ENCODE measurements at regions not wholly inside any gene's neighbourhood (a gene's known extent, or its start where the extent isn't known, plus 50 kb on each side); places are given as distances from the start of the nearest gene placed in this dataset.

- H3K4me3 ChIP-seq: no peak overlapping the region
- no peaks in the 10 kb centered on the region for H3K27me3 ChIP-seq
- H3K9me3 ChIP-seq (ENCODE audit: low read depth): no peaks in the 10 kb centered on the region
- no peak overlapping the region for H3K27ac ChIP-seq
- no peak for DNase-seq (ENCODE audit: low read depth in 1 of 2, low spot score in 1 of 2)
- H3K36me3 ChIP-seq: no peaks in the 10 kb centered on the region
- TF ChIP-seq CTCF (IDR thresholded peaks at IDR 0.05; ENCODE audit: low read depth, low read length): no peak
- no peaks in the 10 kb centered on the region for H3K4me1 ChIP-seq (ENCODE audit: low read depth)
Measured at GRCh38 chr4:33881176-33881575, 2363.1 kb downstream of the ARAP2 start.

GRCh38 chr4:33882246-33882990, 2361.9 kb downstream of the ARAP2 start:
- no peaks in the 10 kb centered on the region for H3K36me3 ChIP-seq
- TF ChIP-seq CTCF (IDR thresholded peaks at IDR 0.05; ENCODE audit: low read depth, low read length): no peak
- no peaks in the 10 kb centered on the region for H3K9me3 ChIP-seq (ENCODE audit: low read depth)
- H3K27me3 ChIP-seq: no peaks in the 10 kb centered on the region
- no peak overlapping the region for H3K4me3 ChIP-seq
- peak in 1 of 2 donors; percentile 34 for DNase-seq (ENCODE audit: low read depth in 1 of 2, low spot score in 1 of 2)
- H3K27ac ChIP-seq: no peak overlapping the region
- no peaks in the 10 kb centered on the region for H3K4me1 ChIP-seq (ENCODE audit: low read depth)

- peak in 1 of 2 donors; percentile 17 for DNase-seq (ENCODE audit: low read depth in 1 of 2, low spot score in 1 of 2)
- TF ChIP-seq CTCF (IDR thresholded peaks at IDR 0.05; ENCODE audit: low read depth, low read length): no peak
Measured at GRCh38 chr4:33883111-33883510, 2361.2 kb downstream of the ARAP2 start.

DNA sequence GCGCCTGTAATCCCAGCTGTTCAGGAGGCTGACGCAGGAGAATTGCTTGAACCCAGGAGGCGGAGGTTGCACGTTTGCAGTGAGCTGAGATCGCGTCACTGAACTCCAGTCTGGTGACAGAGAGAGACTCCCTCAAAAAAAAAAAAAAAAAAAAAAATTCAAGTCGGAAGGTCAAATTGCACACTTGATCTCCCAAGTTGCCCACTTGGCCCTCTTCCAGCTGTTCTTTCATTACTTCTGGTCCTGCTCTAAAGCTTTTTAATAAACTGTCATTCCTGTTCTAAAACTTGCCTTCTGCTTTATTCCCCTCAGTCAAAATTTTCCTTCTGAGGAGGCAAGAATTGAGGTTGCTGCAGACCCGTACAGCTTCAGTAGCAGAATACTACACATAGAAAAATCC, 2358.0 kb downstream of the ARAP2 start:
- no peak for TF ChIP-seq CTCF (IDR thresholded peaks at IDR 0.05; ENCODE audit: low read depth, low read length)
- Histone ChIP-seq H3K27me3 (no peaks in the 10 kb centered on the region), H3K4me1 (ENCODE audit: low read depth) (no peaks in the 10 kb centered on the region), H3K9me3 (ENCODE audit: low read depth) (no peaks in the 10 kb centered on the region), H3K27ac (no peak overlapping the region), H3K4me3 (no peak overlapping the region), H3K36me3 (no peaks in the 10 kb centered on the region)
- peak in 1 of 2 donors; percentile 6 for DNase-seq (ENCODE audit: low read depth in 1 of 2, low spot score in 1 of 2)

More at GRCh38 chr4:33883111-33883510, 2361.2 kb downstream of the ARAP2 start:
- H3K4me1 ChIP-seq (ENCODE audit: low read depth): no peaks in the 10 kb centered on the region
- no peak overlapping the region for H3K4me3 ChIP-seq
- H3K27me3 ChIP-seq: no peaks in the 10 kb centered on the region
- H3K36me3 ChIP-seq: no peaks in the 10 kb centered on the region
- H3K27ac ChIP-seq: no peak overlapping the region
- no peaks in the 10 kb centered on the region for H3K9me3 ChIP-seq (ENCODE audit: low read depth)

- no peaks in the 10 kb centered on the region for H3K27me3 ChIP-seq
- peak in 1 of 2 donors; percentile 39 for DNase-seq (ENCODE audit: low read depth in 1 of 2, low spot score in 1 of 2)
- no peak for TF ChIP-seq CTCF (IDR thresholded peaks at IDR 0.05; ENCODE audit: low read depth, low read length)
Measured at GRCh38 chr4:33890841-33891240, 2353.5 kb downstream of the ARAP2 start.

More at GRCh38 chr4:33890841-33891240, 2353.5 kb downstream of the ARAP2 start:
- no peak overlapping the region for H3K27ac ChIP-seq
- no peak overlapping the region for H3K4me3 ChIP-seq
- no peaks in the 10 kb centered on the region for H3K36me3 ChIP-seq
- H3K9me3 ChIP-seq (ENCODE audit: low read depth): no peaks in the 10 kb centered on the region
- H3K4me1 ChIP-seq (ENCODE audit: low read depth): no peaks in the 10 kb centered on the region
